Stimulated activated CD4-positive, alpha-beta T cell treated with anti-CD3 and anti-CD28 coated beads, Interleukin-1b, Interleukin-23, amount 100 ng/mL, for 48 hours (primary cell): ENCODE measurements at regions not wholly inside any gene's neighbourhood (a gene's known extent, or its start where the extent isn't known, plus 50 kb on each side); places are given as distances from the start of the nearest gene placed in this dataset.
"Not testable (repeated sequence)": the region's sequence is repeated elsewhere in the genome, so short reads cannot be mapped to it uniquely, and the experiment has no call there.

Experiments used
- DNase-seq: peaks from one replicate; pipeline ENCODE4 v3.0.0-alpha.2; 2020

GRCh38 chr6:21935561-21936028 lies 342.0 kb downstream of the SOX4 start:
- DNase-seq: no peak

GRCh38 chr6:21937466-21937865 lies 343.9 kb downstream of the SOX4 start:
- DNase-seq: no peak

- DNase-seq: not testable (repeated sequence)
These were observed 345.5 kb downstream of the SOX4 start for GRCh38 chr6:21939066-21939465.

- no peak for DNase-seq
These were observed 348.4 kb downstream of the SOX4 start for GRCh38 chr6:21941926-21942325.

- DNase-seq: no peak
These were observed 349.3 kb downstream of the SOX4 start for GRCh38 chr6:21942897-21943296.

GRCh38 chr6:21946298-21946783 lies 350.5 kb downstream of the PRL start:
- no peak for DNase-seq

- not testable (repeated sequence) for DNase-seq
These were observed 349.6 kb downstream of the PRL start for GRCh38 chr6:21947227-21947626.

- DNase-seq: no peak
These were observed 349.0 kb downstream of the PRL start for GRCh38 chr6:21947731-21948386.

GRCh38 chr6:21949211-21949801 lies 347.5 kb downstream of the PRL start:
- no peak for DNase-seq

GRCh38 chr6:21952367-21952766 lies 344.5 kb downstream of the PRL start:
- no peak for DNase-seq

- DNase-seq: no peak
These were observed 342.7 kb downstream of the PRL start for GRCh38 chr6:21953831-21954801.

- no peak for DNase-seq
These were observed 341.7 kb downstream of the PRL start for GRCh38 chr6:21955053-21955595.

GRCh38 chr6:21955951-21956350 lies 340.9 kb downstream of the PRL start:
- DNase-seq: no peak

GRCh38 chr6:21958428-21958827 lies 338.4 kb downstream of the PRL start:
- no peak for DNase-seq

- no peak for DNase-seq
These were observed 335.6 kb downstream of the PRL start for GRCh38 chr6:21961226-21961625.

- DNase-seq: no peak
These were observed 331.8 kb downstream of the PRL start for GRCh38 chr6:21965016-21965415.

- no peak for DNase-seq
These were observed 330.8 kb downstream of the PRL start for GRCh38 chr6:21965953-21966539.

- DNase-seq: no peak
These were observed 329.5 kb downstream of the PRL start for GRCh38 chr6:21967056-21967974.

- no peak for DNase-seq
These were observed 328.4 kb downstream of the PRL start for GRCh38 chr6:21968411-21968810.

GRCh38 chr6:21969192-21969591 lies 327.6 kb downstream of the PRL start:
- DNase-seq: no peak

- no peak for DNase-seq
These were observed 326.1 kb downstream of the PRL start for GRCh38 chr6:21970569-21971300.
